ENCODE measurements at regions not wholly inside any gene's neighbourhood (a gene's known extent, or its start where the extent isn't known, plus 50 kb on each side); places are given as distances from the start of the nearest gene placed in this dataset.

DNA sequence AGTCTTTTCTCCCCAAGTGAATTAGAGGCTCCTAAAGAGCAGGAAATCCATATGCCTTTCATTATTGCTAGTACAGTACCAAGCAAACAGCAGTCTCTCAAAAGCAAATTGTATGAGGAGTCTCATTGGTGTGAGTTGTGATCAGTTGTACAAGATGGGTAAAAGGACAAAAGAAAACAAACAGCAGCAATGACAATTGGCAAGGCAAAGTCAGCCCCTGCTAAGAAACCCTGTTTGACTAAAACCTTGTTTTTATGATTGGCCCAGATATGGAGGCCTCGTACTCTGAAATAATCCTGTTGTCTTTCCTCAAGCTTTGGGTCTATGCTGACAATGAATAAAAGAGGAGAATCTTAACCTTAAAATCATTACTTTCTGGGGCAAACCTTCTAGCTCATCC lies 69.8 kb downstream of the FOXD1 start (continued):
- TF ChIP-seq, protein P1, sequence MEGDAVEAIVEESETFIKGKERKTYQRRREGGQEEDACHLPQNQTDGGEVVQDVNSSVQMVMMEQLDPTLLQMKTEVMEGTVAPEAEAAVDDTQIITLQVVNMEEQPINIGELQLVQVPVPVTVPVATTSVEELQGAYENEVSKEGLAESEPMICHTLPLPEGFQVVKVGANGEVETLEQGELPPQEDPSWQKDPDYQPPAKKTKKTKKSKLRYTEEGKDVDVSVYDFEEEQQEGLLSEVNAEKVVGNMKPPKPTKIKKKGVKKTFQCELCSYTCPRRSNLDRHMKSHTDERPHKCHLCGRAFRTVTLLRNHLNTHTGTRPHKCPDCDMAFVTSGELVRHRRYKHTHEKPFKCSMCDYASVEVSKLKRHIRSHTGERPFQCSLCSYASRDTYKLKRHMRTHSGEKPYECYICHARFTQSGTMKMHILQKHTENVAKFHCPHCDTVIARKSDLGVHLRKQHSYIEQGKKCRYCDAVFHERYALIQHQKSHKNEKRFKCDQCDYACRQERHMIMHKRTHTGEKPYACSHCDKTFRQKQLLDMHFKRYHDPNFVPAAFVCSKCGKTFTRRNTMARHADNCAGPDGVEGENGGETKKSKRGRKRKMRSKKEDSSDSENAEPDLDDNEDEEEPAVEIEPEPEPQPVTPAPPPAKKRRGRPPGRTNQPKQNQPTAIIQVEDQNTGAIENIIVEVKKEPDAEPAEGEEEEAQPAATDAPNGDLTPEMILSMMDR (conservative IDR thresholded peaks at IDR 0.05; ENCODE audit: low read depth in 2 of 2) = no peak
- TF ChIP-seq CREB1 (CRISPR knock-in tag; IDR thresholded peaks at IDR 0.05; ENCODE audit: low read depth) (no peak), JUNB (IDR thresholded peaks at IDR 0.05; ENCODE audit: unreplicated experiment) (no peak), POLR2AphosphoS5 (IDR thresholded peaks at IDR 0.05; ENCODE audit: low read depth) (no peak), EZH2 (IDR thresholded peaks at IDR 0.05; ENCODE audit: low read depth, unreplicated experiment) (no peak)
- TF ChIP-seq, protein P2, sequence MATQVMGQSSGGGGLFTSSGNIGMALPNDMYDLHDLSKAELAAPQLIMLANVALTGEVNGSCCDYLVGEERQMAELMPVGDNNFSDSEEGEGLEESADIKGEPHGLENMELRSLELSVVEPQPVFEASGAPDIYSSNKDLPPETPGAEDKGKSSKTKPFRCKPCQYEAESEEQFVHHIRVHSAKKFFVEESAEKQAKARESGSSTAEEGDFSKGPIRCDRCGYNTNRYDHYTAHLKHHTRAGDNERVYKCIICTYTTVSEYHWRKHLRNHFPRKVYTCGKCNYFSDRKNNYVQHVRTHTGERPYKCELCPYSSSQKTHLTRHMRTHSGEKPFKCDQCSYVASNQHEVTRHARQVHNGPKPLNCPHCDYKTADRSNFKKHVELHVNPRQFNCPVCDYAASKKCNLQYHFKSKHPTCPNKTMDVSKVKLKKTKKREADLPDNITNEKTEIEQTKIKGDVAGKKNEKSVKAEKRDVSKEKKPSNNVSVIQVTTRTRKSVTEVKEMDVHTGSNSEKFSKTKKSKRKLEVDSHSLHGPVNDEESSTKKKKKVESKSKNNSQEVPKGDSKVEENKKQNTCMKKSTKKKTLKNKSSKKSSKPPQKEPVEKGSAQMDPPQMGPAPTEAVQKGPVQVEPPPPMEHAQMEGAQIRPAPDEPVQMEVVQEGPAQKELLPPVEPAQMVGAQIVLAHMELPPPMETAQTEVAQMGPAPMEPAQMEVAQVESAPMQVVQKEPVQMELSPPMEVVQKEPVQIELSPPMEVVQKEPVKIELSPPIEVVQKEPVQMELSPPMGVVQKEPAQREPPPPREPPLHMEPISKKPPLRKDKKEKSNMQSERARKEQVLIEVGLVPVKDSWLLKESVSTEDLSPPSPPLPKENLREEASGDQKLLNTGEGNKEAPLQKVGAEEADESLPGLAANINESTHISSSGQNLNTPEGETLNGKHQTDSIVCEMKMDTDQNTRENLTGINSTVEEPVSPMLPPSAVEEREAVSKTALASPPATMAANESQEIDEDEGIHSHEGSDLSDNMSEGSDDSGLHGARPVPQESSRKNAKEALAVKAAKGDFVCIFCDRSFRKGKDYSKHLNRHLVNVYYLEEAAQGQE (IDR thresholded peaks at IDR 0.05; ENCODE audit: unreplicated experiment) = no peak

DNA sequence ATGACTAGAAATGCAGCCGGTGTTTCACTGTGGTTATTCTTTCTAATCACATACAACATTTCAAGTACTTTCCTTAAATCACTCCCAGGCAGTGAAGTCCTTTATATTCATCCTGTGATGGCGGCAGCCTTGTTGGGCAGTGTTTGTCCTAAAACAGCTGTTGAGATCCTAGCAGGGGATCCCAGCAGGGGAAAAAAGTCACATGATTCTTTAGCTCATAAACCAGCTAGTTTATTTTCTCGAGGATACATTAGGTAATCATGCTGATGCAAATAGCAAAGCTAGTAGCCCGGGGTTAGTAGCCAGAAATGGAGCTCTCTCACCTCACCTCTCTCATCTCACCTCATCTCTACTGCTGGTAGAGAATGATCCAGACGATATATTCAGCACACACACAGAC lies 70.5 kb downstream of the FOXD1 start:
- H3K27ac ChIP-seq (ENCODE audit: low read depth) = no peak overlapping the region
- Mint-ChIP-seq H3K4me3 (no peak overlapping the region), H3K27ac (no peak overlapping the region), H3K9me3 (no peaks in the 10 kb centered on the region; the same call in 1 of the 3 replicates), H3K4me1 (peaks cover 34% of the 10 kb centered on the region), H3K36me3 (ENCODE audit: low read depth) (no peaks in the 10 kb centered on the region), H3K27me3 (ENCODE audit: insufficient read depth, low read depth, poor library complexity) (peaks cover 61% of the 10 kb centered on the region)
- H4K20me1 ChIP-seq (replicated peaks; ENCODE audit: insufficient read depth) = no peaks in the 10 kb centered on the region
- ATAC-seq (no peak), DNase-seq (ENCODE audit: low spot score) (peak; percentile 50)
- H3K4me1 ChIP-seq (ENCODE audit: insufficient read depth) = peaks cover 35% of the 10 kb centered on the region; the same call in 1 of the 2 replicates
- H3K9me2 ChIP-seq (ENCODE audit: insufficient read depth) = no peaks in the 10 kb centered on the region
- peaks cover 77% of the 10 kb centered on the region for H3K27me3 ChIP-seq (ENCODE audit: insufficient read depth)
- no peaks in the 10 kb centered on the region for H3K79me2 ChIP-seq (replicated peaks; ENCODE audit: insufficient read depth)
- H3K36me3 ChIP-seq (ENCODE audit: insufficient read depth) = no peaks in the 10 kb centered on the region
- H3K4me3 ChIP-seq = no peak overlapping the region
- peak overlapping the region; percentile 9; the same call in 1 of the 2 replicates for H3K4me2 ChIP-seq
- peaks cover 6% of the 10 kb centered on the region; the same call in 1 of the 2 replicates for H3F3A ChIP-seq (replicated peaks; ENCODE audit: low read depth)
- H2AFZ ChIP-seq = no peak overlapping the region
- TF ChIP-seq POLR2AphosphoS5 (IDR thresholded peaks at IDR 0.05; ENCODE audit: low read depth) = no peak
- TF ChIP-seq EZH2phosphoT487 (IDR thresholded peaks at IDR 0.05; ENCODE audit: unreplicated experiment) = no peak
- TF ChIP-seq CREB1 (CRISPR knock-in tag; IDR thresholded peaks at IDR 0.05; ENCODE audit: low read depth) = no peak
- TF ChIP-seq NANOG (IDR thresholded peaks at IDR 0.05; ENCODE audit: borderline replicate concordance) = no peak
- no peak for TF ChIP-seq EZH2 (IDR thresholded peaks at IDR 0.05; ENCODE audit: low read depth, unreplicated experiment)
- no peak for TF ChIP-seq ZNF331 (CRISPR knock-in tag; IDR thresholded peaks at IDR 0.05; ENCODE audit: low read depth)
- no peak for TF ChIP-seq ZNF114 (CRISPR knock-in tag; IDR thresholded peaks at IDR 0.05)
- TF ChIP-seq, protein P3, sequence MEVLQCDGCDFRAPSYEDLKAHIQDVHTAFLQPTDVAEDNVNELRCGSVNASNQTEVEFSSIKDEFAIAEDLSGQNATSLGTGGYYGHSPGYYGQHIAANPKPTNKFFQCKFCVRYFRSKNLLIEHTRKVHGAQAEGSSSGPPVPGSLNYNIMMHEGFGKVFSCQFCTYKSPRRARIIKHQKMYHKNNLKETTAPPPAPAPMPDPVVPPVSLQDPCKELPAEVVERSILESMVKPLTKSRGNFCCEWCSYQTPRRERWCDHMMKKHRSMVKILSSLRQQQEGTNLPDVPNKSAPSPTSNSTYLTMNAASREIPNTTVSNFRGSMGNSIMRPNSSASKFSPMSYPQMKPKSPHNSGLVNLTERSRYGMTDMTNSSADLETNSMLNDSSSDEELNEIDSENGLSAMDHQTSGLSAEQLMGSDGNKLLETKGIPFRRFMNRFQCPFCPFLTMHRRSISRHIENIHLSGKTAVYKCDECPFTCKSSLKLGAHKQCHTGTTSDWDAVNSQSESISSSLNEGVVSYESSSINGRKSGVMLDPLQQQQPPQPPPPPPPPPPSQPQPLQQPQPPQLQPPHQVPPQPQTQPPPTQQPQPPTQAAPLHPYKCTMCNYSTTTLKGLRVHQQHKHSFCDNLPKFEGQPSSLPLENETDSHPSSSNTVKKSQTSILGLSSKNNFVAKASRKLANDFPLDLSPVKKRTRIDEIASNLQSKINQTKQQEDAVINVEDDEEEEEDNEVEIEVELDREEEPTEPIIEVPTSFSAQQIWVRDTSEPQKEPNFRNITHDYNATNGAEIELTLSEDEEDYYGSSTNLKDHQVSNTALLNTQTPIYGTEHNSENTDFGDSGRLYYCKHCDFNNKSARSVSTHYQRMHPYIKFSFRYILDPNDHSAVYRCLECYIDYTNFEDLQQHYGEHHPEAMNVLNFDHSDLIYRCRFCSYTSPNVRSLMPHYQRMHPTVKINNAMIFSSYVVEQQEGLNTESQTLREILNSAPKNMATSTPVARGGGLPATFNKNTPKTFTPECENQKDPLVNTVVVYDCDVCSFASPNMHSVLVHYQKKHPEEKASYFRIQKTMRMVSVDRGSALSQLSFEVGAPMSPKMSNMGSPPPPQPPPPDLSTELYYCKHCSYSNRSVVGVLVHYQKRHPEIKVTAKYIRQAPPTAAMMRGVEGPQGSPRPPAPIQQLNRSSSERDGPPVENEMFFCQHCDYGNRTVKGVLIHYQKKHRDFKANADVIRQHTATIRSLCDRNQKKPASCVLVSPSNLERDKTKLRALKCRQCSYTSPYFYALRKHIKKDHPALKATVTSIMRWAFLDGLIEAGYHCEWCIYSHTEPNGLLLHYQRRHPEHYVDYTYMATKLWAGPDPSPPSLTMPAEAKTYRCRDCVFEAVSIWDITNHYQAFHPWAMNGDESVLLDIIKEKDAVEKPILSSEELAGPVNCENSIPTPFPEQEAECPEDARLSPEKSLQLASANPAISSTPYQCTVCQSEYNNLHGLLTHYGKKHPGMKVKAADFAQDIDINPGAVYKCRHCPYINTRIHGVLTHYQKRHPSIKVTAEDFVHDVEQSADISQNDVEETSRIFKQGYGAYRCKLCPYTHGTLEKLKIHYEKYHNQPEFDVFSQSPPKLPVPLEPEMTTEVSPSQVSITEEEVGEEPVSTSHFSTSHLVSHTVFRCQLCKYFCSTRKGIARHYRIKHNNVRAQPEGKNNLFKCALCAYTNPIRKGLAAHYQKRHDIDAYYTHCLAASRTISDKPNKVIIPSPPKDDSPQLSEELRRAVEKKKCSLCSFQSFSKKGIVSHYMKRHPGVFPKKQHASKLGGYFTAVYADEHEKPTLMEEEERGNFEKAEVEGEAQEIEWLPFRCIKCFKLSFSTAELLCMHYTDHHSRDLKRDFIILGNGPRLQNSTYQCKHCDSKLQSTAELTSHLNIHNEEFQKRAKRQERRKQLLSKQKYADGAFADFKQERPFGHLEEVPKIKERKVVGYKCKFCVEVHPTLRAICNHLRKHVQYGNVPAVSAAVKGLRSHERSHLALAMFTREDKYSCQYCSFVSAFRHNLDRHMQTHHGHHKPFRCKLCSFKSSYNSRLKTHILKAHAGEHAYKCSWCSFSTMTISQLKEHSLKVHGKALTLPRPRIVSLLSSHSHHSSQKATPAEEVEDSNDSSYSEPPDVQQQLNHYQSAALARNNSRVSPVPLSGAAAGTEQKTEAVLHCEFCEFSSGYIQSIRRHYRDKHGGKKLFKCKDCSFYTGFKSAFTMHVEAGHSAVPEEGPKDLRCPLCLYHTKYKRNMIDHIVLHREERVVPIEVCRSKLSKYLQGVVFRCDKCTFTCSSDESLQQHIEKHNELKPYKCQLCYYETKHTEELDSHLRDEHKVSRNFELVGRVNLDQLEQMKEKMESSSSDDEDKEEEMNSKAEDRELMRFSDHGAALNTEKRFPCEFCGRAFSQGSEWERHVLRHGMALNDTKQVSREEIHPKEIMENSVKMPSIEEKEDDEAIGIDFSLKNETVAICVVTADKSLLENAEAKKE (CRISPR knock-in tag; IDR thresholded peaks at IDR 0.05) = no peak
